GM18858 (cell line): ENCODE measurements at regions not wholly inside any gene's neighbourhood (a gene's known extent, or its start where the extent isn't known, plus 50 kb on each side); places are given as distances from the start of the nearest gene placed in this dataset.
"Not testable (repeated sequence)": the region's sequence is repeated elsewhere in the genome, so short reads cannot be mapped to it uniquely, and the experiment has no call there.

ENCODE experiments used
- ATAC-seq: cut with Tn5 transposase; IDR thresholded peaks from one replicate; pipeline ENCODE4 v1.9.1; 2021; ENCODE audit not compliant: unreplicated experiment

- ATAC-seq = no peak
These were observed 697.5 kb downstream of the GBE1 start for GRCh38 chr3:81063896-81064295.

- ATAC-seq = not testable (repeated sequence)
These were observed 710.3 kb downstream of the GBE1 start for GRCh38 chr3:81051133-81051532.

- no peak for ATAC-seq
These were observed 713.3 kb downstream of the GBE1 start for GRCh38 chr3:81048058-81048665.

GRCh38 chr3:81045976-81046375, 715.5 kb downstream of the GBE1 start:
- ATAC-seq = no peak

- ATAC-seq = no peak
These were observed 716.2 kb downstream of the GBE1 start for GRCh38 chr3:81045246-81045645.

- ATAC-seq = no peak
These were observed 717.7 kb downstream of the GBE1 start for GRCh38 chr3:81043660-81044199.

GRCh38 chr3:81043009-81043408, 718.4 kb downstream of the GBE1 start:
- ATAC-seq = no peak

GRCh38 chr3:81041331-81041730, 720.1 kb downstream of the GBE1 start:
- ATAC-seq = no peak

- ATAC-seq = no peak
These were observed 721.3 kb downstream of the GBE1 start for GRCh38 chr3:81040107-81040506.

GRCh38 chr3:81033684-81034083, 727.8 kb downstream of the GBE1 start:
- ATAC-seq = no peak

GRCh38 chr3:81033185-81033584, 728.3 kb downstream of the GBE1 start:
- ATAC-seq = no peak

GRCh38 chr3:81029861-81030260, 731.6 kb downstream of the GBE1 start:
- ATAC-seq = no peak

- no peak for ATAC-seq
These were observed 734.1 kb downstream of the GBE1 start for GRCh38 chr3:81027344-81027743.

- no peak for ATAC-seq
These were observed 736.9 kb downstream of the GBE1 start for GRCh38 chr3:81024560-81024959.

- no peak for ATAC-seq
These were observed 739.1 kb downstream of the GBE1 start for GRCh38 chr3:81022339-81022738.

- no peak for ATAC-seq
These were observed 748.1 kb downstream of the GBE1 start for GRCh38 chr3:81013360-81013759.

- ATAC-seq = no peak
These were observed 755.5 kb downstream of the GBE1 start for GRCh38 chr3:81005992-81006391.

- no peak for ATAC-seq
These were observed 757.6 kb downstream of the GBE1 start for GRCh38 chr3:81003817-81004216.

GRCh38 chr3:81003008-81003645, 758.3 kb downstream of the GBE1 start:
- no peak for ATAC-seq

GRCh38 chr3:80999481-80999880, 762.0 kb downstream of the GBE1 start:
- no peak for ATAC-seq

GRCh38 chr3:80998022-80998421, 763.4 kb downstream of the GBE1 start:
- ATAC-seq = no peak

- no peak for ATAC-seq
These were observed 763.8 kb downstream of the GBE1 start for GRCh38 chr3:80997622-80998021.

- no peak for ATAC-seq
These were observed 766.7 kb downstream of the GBE1 start for GRCh38 chr3:80994767-80995166.
